ENCODE measurements at regions not wholly inside any gene's neighbourhood (a gene's known extent, or its start where the extent isn't known, plus 50 kb on each side); places are given as distances from the start of the nearest gene placed in this dataset.

DNA sequence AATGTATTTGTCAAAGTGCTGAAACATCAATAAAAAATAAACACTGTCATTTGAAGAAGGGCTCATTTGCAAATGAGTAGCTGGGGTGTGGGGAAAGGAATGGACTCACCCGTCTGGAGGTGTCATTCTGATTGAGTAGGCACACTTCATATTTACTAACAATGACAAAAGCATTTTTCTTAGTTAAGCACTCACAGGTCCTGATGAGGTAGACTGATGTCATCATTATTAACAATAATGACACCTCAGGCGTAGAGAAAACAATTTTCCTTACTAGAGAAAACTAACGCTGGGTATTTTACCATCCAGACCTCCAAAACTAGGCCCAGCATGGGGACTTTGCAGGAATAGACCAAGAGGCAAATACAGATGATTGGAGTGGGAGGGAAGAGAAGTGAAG, 76.0 kb downstream of the UNC5CL start:
- peaks cover 3% of the 10 kb centered on the region; the same call in 1 of the 2 replicates for H3K9me2 ChIP-seq (ENCODE audit: insufficient read depth)
- no peak overlapping the region for H3K9ac ChIP-seq (ENCODE audit: low read length)
- no peak overlapping the region for H3K4me3 ChIP-seq (replicated peaks in 1 of 2; ENCODE audit: low read depth in 1 of 2, low read length in 2 of 2)
- intact Hi-C loops (cut with micrococcal nuclease) = no loop called here
- ChIA-PET POLR2A (no interaction called here), CTCF (no interaction called here), RAD21 (ENCODE audit: low non-redundant PET in 1 of 2, low total read pairs in 2 of 2, uncharacterized antibody in 2 of 2, unreplicated experiment in 2 of 2) (no interaction called here)
- H4K20me1 ChIP-seq (ENCODE audit: insufficient read depth) = no peaks in the 10 kb centered on the region
- BruUV-seq (replicated peaks) = no TSS peak
- no peaks in the 10 kb centered on the region for H3K79me2 ChIP-seq (ENCODE audit: insufficient read depth, low read length)
- ATAC-seq = no peak
- H3K36me3 ChIP-seq (ENCODE audit: control insufficient read depth in 1 of 2, insufficient read depth in 2 of 2, low read length in 2 of 2) = no peaks in the 10 kb centered on the region
- no peak overlapping the region for H3K4me2 ChIP-seq (ENCODE audit: low read length)
- H3K27ac ChIP-seq (ENCODE audit: low read depth, low read length) = no peak overlapping the region
- H3K27me3 ChIP-seq (ENCODE audit: insufficient read depth, low read length) = no peaks in the 10 kb centered on the region
- no peak for DNase-seq (ENCODE audit: low read depth, low spot score)
- no peaks in the 10 kb centered on the region for H3K9me3 ChIP-seq (ENCODE audit: control insufficient read depth in 1 of 2, insufficient read depth in 1 of 2, low read depth in 1 of 2, low read length in 2 of 2)
- no peak overlapping the region for H2AFZ ChIP-seq (ENCODE audit: low read depth, low read length, poor library complexity, severe bottlenecking)
- H3K4me1 ChIP-seq (ENCODE audit: control insufficient read depth in 1 of 2, insufficient read depth in 2 of 2, low read length in 2 of 2) = peaks cover 7 to 32% of the 10 kb centered on the region in 2 experiments
- no peak for TF ChIP-seq ZBTB33 (IDR thresholded peaks at IDR 0.05; ENCODE audit: extremely low read depth, insufficient replicate concordance, low read length)
- TF ChIP-seq POLR2AphosphoS5 (IDR thresholded peaks at IDR 0.05; ENCODE audit: low read depth, low read length) = no peak
- TF ChIP-seq, protein P1, sequence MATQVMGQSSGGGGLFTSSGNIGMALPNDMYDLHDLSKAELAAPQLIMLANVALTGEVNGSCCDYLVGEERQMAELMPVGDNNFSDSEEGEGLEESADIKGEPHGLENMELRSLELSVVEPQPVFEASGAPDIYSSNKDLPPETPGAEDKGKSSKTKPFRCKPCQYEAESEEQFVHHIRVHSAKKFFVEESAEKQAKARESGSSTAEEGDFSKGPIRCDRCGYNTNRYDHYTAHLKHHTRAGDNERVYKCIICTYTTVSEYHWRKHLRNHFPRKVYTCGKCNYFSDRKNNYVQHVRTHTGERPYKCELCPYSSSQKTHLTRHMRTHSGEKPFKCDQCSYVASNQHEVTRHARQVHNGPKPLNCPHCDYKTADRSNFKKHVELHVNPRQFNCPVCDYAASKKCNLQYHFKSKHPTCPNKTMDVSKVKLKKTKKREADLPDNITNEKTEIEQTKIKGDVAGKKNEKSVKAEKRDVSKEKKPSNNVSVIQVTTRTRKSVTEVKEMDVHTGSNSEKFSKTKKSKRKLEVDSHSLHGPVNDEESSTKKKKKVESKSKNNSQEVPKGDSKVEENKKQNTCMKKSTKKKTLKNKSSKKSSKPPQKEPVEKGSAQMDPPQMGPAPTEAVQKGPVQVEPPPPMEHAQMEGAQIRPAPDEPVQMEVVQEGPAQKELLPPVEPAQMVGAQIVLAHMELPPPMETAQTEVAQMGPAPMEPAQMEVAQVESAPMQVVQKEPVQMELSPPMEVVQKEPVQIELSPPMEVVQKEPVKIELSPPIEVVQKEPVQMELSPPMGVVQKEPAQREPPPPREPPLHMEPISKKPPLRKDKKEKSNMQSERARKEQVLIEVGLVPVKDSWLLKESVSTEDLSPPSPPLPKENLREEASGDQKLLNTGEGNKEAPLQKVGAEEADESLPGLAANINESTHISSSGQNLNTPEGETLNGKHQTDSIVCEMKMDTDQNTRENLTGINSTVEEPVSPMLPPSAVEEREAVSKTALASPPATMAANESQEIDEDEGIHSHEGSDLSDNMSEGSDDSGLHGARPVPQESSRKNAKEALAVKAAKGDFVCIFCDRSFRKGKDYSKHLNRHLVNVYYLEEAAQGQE (IDR thresholded peaks at IDR 0.05; ENCODE audit: low read depth) = no peak
- no peak for TF ChIP-seq EZH2phosphoT487 (IDR thresholded peaks at IDR 0.05; ENCODE audit: borderline replicate concordance)
- TF ChIP-seq POLR2A (IDR thresholded peaks at IDR 0.05; ENCODE audit: borderline replicate concordance, extremely low read depth, insufficient read depth, insufficient read length) = no peak
- TF ChIP-seq JUND (IDR thresholded peaks at IDR 0.05) = no peak
- TF ChIP-seq, protein P2, sequence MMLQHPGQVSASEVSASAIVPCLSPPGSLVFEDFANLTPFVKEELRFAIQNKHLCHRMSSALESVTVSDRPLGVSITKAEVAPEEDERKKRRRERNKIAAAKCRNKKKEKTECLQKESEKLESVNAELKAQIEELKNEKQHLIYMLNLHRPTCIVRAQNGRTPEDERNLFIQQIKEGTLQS (IDR thresholded peaks at IDR 0.05) = no peak
- TF ChIP-seq, protein P3, sequence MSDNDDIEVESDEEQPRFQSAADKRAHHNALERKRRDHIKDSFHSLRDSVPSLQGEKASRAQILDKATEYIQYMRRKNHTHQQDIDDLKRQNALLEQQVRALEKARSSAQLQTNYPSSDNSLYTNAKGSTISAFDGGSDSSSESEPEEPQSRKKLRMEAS (IDR thresholded peaks at IDR 0.05) = no peak
- TF ChIP-seq FOSL1 (IDR thresholded peaks at IDR 0.05; ENCODE audit: low read depth) = no peak
- TF ChIP-seq TCF7L2 (IDR thresholded peaks at IDR 0.05; ENCODE audit: borderline replicate concordance, extremely low read depth, insufficient read depth, insufficient read length) = no peak
- TF ChIP-seq ZFX (IDR thresholded peaks at IDR 0.05) = no peak
- no peak for TF ChIP-seq SP1 (IDR thresholded peaks at IDR 0.05; ENCODE audit: low read depth)
- no peak for TF ChIP-seq ZNF274 (IDR thresholded peaks at IDR 0.05; ENCODE audit: low read depth, low read length)
- TF ChIP-seq SIN3A (IDR thresholded peaks at IDR 0.05; ENCODE audit: low read depth) = no peak
- no peak for TF ChIP-seq ELF1 (IDR thresholded peaks at IDR 0.05; ENCODE audit: borderline replicate concordance, low read depth)
- no peak for TF ChIP-seq RAD21 (IDR thresholded peaks at IDR 0.05; ENCODE audit: low read depth)
- no peak for TF ChIP-seq YY1 (IDR thresholded peaks at IDR 0.05; ENCODE audit: extremely low read depth, insufficient replicate concordance, low read depth, low read length)
- no peak for TF ChIP-seq SRF (IDR thresholded peaks at IDR 0.05; ENCODE audit: low read depth)
- TF ChIP-seq EGR1 (IDR thresholded peaks at IDR 0.05; ENCODE audit: low read depth) = no peak
- TF ChIP-seq CTCF (IDR thresholded peaks at IDR 0.05 in 2 of 3, conservative IDR thresholded peaks at IDR 0.05 in 1 of 3; ENCODE audit: borderline replicate concordance in 1 of 3, insufficient read depth in 1 of 3, low read depth in 2 of 3, low read length in 2 of 3) = no peak

All from HCT116 (cell line).